Prostate gland (tissue), 2 donors: ENCODE measurements at regions not wholly inside any gene's neighbourhood (a gene's known extent, or its start where the extent isn't known, plus 50 kb on each side); places are given as distances from the start of the nearest gene placed in this dataset.

Experiments
- DNase-seq: peaks from one replicate; pipeline ENCODE4 v3.0.0-alpha.2; 2019; ENCODE audit warnings: low spot score
- H3K27ac ChIP-seq, 2 donors: fragments of 200-600 bp; sonication (generic); 2 replicates each; pipeline ENCODE4 v1.5.1; 2017 to 2019
- H3K27me3 ChIP-seq: fragments of 200-600 bp; sonication (generic); replicated peaks from 2 replicates; pipeline ENCODE4 v1.5.1; 2019; ENCODE audit not compliant: insufficient read depth
- H3K36me3 ChIP-seq, 2 donors: fragments of 200-600 bp; sonication (generic); 1 replicate in 1 of 2; 2 replicates in 1 of 2; pipeline versions ENCODE4 v1.5.1 to v1.8.1; 2017 to 2019
- H3K4me1 ChIP-seq: fragments of 200-600 bp; sonication (generic); replicated peaks from 2 replicates; pipeline ENCODE4 v1.5.1; 2019
- H3K4me3 ChIP-seq, 2 donors: fragments of 200-600 bp; sonication (generic); 2 replicates each; pipeline ENCODE4 v1.5.1; 2017 to 2019
- H3K9me3 ChIP-seq: fragments of 200-600 bp; sonication (generic); 2 replicates; pipeline ENCODE4 v1.5.1; 2017
- POLR2A ChIP-seq: fragments of 450-650 bp; IDR thresholded peaks from one replicate; pipeline ENCODE4 v1.6.1; 2016; ENCODE audit warnings: antibody characterized with exemption, mild to moderate bottlenecking
- POLR2AphosphoS5 ChIP-seq: sonication (generic); formaldehyde crosslinking; IDR thresholded peaks from one replicate; pipeline ENCODE4 v1.6.1; 2017; ENCODE audit warnings: antibody characterized with exemption
- WGBS: methylation state at CpG from one replicate; pipeline ENCODE4 v1.1.5; 2018; 5-methylcytosine and 5-hydroxymethylcytosine counted together
- intact Hi-C: fragments of 100-400 bp; cut with DNase I; formaldehyde crosslinking; loops from one replicate; pipeline ENCODE4 v1.14.2; 2022
- TF ChIP-seq, protein P1 (sequence below), 4 experiments: fragments of 200-600 bp in 2 of 4; fragments of 450-650 bp in 2 of 4; sonication (generic) in 2 of 4; IDR thresholded peaks; 1 replicate in 3 of 4; 2 replicates in 1 of 4; pipeline ENCODE4 v1.5.1; 2016 to 2019; ENCODE audit warnings: antibody characterized with exemption in 4 of 4, mild to moderate bottlenecking in 2 of 4, moderate library complexity in 2 of 4

DNA sequence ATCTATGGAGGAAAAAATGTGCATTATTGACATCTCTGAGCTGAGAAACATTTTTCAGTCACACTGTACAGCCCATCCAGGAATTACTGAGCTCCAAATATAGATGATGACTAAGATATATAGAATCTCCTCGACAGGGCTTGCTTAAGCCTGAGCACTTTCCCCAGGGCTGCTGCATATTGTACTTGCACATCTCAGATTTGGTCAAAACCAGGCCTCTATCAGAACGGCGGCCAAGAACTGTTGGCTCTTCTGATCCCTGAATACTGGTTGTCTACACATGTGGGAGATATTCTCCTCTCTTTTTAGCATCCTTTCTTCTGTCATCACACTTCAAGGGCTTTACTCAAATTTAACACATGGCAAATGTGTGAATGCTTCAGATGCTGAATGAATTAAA, 201.5 kb upstream of the SLC35G4 start:
- no peak for DNase-seq
- Histone ChIP-seq H3K4me3 (no peak overlapping the region), H3K27ac (no peak overlapping the region), H3K9me3 (no peaks in the 10 kb centered on the region), H3K4me1 (no peaks in the 10 kb centered on the region), H3K36me3 (no peaks in the 10 kb centered on the region), H3K27me3 (no peaks in the 10 kb centered on the region)
- TF ChIP-seq, protein P1, sequence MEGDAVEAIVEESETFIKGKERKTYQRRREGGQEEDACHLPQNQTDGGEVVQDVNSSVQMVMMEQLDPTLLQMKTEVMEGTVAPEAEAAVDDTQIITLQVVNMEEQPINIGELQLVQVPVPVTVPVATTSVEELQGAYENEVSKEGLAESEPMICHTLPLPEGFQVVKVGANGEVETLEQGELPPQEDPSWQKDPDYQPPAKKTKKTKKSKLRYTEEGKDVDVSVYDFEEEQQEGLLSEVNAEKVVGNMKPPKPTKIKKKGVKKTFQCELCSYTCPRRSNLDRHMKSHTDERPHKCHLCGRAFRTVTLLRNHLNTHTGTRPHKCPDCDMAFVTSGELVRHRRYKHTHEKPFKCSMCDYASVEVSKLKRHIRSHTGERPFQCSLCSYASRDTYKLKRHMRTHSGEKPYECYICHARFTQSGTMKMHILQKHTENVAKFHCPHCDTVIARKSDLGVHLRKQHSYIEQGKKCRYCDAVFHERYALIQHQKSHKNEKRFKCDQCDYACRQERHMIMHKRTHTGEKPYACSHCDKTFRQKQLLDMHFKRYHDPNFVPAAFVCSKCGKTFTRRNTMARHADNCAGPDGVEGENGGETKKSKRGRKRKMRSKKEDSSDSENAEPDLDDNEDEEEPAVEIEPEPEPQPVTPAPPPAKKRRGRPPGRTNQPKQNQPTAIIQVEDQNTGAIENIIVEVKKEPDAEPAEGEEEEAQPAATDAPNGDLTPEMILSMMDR (IDR thresholded peaks at IDR 0.05): no peak
- TF ChIP-seq POLR2AphosphoS5 (no peak), POLR2A (no peak)
- intact Hi-C loops: no loop called here
- WGBS: 83% methylated on average over 3 of the region's 3 CpGs

DNA sequence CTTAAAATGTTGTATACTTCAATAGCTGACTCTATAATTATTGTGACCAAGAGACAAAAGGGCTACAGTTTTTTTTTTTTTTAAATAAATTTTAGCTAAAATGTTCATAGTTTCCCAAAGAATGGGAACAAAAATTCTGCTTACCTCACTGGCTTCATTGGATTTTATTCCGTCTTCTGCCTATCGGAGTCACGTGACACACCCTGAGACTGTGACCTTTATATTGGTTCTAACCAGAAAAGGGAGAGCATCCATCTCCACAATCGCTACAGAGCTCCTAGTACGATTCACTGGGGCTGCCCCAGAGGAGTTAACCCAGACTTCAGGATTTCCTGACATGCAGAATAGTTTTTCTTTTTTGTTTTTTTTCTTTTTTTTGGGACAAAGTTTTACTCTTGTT, 203.6 kb upstream of the SLC35G4 start:
- no peak for DNase-seq
- TF ChIP-seq, protein P1 (IDR thresholded peaks at IDR 0.05): no peak
- TF ChIP-seq POLR2AphosphoS5: no peak
- TF ChIP-seq POLR2A: no peak
- intact Hi-C loops: no loop called here
- H3K4me3 ChIP-seq: no peak overlapping the region
- H3K9me3 ChIP-seq: no peaks in the 10 kb centered on the region
- H3K4me1 ChIP-seq: no peaks in the 10 kb centered on the region
- no peaks in the 10 kb centered on the region for H3K27me3 ChIP-seq
- no peak overlapping the region for H3K27ac ChIP-seq
- WGBS: 94% methylated on average over 5 of the region's 5 CpGs
- no peaks in the 10 kb centered on the region for H3K36me3 ChIP-seq

DNA sequence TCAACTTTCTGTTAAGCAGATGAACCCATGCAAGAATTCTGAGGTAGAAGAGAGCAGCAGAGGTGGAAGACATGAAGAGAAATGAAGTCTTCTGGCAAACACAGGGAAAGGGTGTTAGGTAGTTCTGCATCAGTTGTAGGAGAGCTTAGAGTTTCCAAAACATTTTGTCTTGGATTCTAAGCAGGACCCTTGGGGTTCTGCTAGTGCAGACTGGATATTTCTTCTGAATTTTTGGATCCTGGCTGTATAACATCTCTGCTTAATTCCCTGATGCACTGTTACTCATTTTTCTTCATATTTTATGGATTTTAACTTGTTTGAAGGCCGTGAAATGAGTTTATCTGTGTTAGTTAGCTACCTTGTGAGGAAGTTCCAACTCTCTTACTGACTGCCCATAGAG, 208.7 kb upstream of the SLC35G4 start:
- no peak for TF ChIP-seq POLR2AphosphoS5
- TF ChIP-seq, protein P1 (IDR thresholded peaks at IDR 0.05): no peak
- no peak for TF ChIP-seq POLR2A
- Histone ChIP-seq H3K4me1 (no peaks in the 10 kb centered on the region), H3K4me3 (no peak overlapping the region), H3K9me3 (no peaks in the 10 kb centered on the region), H3K27ac (no peak overlapping the region), H3K36me3 (no peaks in the 10 kb centered on the region), H3K27me3 (no peaks in the 10 kb centered on the region)
- WGBS: 93% methylated on average over 1 of the region's 1 CpG
- intact Hi-C loops: no loop called here
- no peak for DNase-seq

DNA sequence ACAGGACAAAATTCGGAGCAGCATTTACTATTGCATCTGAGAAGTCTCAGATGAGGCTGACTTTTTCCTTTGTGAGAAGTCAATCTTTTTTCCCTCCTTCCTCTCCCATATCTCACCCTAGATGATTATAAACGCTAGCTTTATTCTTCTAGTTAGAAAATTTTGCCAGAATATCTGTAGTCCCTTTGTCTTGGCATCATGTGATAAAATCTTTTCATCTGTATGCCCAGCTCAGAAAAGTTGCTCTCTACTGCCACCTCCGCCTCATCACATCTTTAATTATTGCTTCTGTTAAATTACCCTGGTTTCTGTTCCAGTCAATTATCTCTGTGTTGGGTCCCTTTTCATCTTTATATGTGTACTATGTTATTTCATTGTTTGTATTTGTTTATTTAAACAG, 210.8 kb upstream of the SLC35G4 start:
- no peak for DNase-seq
- intact Hi-C loops: no loop called here
- no peaks in the 10 kb centered on the region for H3K9me3 ChIP-seq
- no peaks in the 10 kb centered on the region for H3K27me3 ChIP-seq
- 68% methylated on average over 3 of the region's 3 CpGs for WGBS
- no peak overlapping the region for H3K27ac ChIP-seq
- H3K36me3 ChIP-seq: no peaks in the 10 kb centered on the region
- TF ChIP-seq POLR2AphosphoS5 (no peak), POLR2A (no peak)
- TF ChIP-seq, protein P1 (IDR thresholded peaks at IDR 0.05): no peak
- H3K4me3 ChIP-seq: no peak overlapping the region
- no peaks in the 10 kb centered on the region for H3K4me1 ChIP-seq

DNA sequence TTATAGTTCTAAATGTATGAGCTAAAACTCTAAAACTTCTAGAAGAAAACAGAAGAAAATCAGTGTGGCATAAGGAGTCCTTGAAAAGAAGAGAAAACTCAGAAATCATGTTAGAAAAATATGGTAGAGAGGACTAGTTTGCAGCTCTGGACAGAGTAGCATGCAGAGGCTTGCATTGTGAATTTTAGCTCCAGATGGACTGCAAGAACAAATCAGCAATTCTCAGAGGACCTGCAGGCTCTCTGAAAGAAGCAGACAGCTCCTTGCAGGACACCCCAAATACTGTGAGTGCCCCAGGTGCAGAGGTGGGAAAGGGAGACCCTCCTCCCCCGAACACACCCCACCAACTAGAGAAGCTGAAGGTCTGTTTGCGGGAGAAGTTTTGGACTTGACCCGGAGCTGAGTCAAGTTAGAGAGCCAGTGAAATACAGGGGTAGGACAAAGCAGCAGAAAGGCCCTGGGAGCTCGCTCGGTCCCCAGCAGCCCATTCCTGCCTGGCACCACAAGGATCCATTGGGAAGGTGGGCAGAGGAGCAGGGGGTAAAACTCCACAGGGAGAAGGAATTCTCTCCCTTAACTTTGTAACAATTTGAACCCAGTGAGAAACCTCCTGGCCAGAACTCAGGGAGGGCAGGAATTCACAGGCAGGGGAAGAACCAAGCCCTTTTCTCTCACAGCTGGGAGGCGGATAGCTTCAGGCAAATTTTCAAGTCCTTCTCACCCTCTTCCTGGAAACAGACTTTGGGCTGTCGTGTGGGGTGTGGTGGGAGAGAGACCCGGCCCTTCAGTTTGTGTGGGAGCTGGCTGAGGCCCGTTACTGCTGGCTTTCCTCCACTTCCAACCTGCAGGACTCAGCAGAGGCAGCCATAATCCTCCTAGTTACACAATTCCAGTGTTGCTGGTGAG, 216.2 kb upstream of the SLC35G4 start:
- WGBS: 57% methylated on average over 9 of the region's 9 CpGs

More for the DNA sequence above, 216.2 kb upstream of the SLC35G4 start:
- TF ChIP-seq, protein P1 (IDR thresholded peaks at IDR 0.05): no peak
- TF ChIP-seq POLR2AphosphoS5 (no peak), POLR2A (no peak)
- Histone ChIP-seq H3K4me3 (no peak overlapping the region), H3K27me3 (no peaks in the 10 kb centered on the region), H3K9me3 (no peaks in the 10 kb centered on the region), H3K27ac (no peak overlapping the region), H3K4me1 (no peaks in the 10 kb centered on the region), H3K36me3 (no peaks in the 10 kb centered on the region)
- intact Hi-C loops: no loop called here
- no peak for DNase-seq
